Activated T-helper 17 cell treated with anti-CD3 and anti-CD28 coated beads, Interleukin-2, amount 50 U/mL, for 72 hours (primary cell): ENCODE measurements at regions not wholly inside any gene's neighbourhood (a gene's known extent, or its start where the extent isn't known, plus 50 kb on each side); places are given as distances from the start of the nearest gene placed in this dataset.
A peak's percentile ranks its signal among the peaks of the same experiment; 100 is the strongest.
"Not testable (repeated sequence)": the region's sequence is repeated elsewhere in the genome, so short reads cannot be mapped to it uniquely, and the experiment has no call there.

ENCODE experiments used
- ATAC-seq: fragments of 150-1000 bp; cut with Tn5 transposase; replicated peaks from 2 replicates; pipeline ENCODE4 v1.10.0; 2021; ENCODE audit warnings: mild to moderate bottlenecking, moderate library complexity
- H3K27ac Mint-ChIP-seq: one replicate; pipeline ENCODE4 v1.8.0; 2022; ENCODE audit warnings: mixed read lengths
- H3K27me3 Mint-ChIP-seq: one replicate; pipeline ENCODE4 v1.8.0; 2022; ENCODE audit warnings: mixed read lengths
- H3K36me3 Mint-ChIP-seq: one replicate; pipeline ENCODE4 v1.8.0; 2022; ENCODE audit warnings: low read depth, mild to moderate bottlenecking, mixed read lengths
- H3K4me1 Mint-ChIP-seq: one replicate; pipeline ENCODE4 v1.8.0; 2022; ENCODE audit warnings: mixed read lengths
- H3K4me3 Mint-ChIP-seq: one replicate; pipeline ENCODE4 v1.8.0; 2022; ENCODE audit warnings: mild to moderate bottlenecking, mixed read lengths
- H3K9me3 Mint-ChIP-seq: one replicate; pipeline ENCODE4 v1.8.0; 2022; ENCODE audit warnings: mixed read lengths

DNA sequence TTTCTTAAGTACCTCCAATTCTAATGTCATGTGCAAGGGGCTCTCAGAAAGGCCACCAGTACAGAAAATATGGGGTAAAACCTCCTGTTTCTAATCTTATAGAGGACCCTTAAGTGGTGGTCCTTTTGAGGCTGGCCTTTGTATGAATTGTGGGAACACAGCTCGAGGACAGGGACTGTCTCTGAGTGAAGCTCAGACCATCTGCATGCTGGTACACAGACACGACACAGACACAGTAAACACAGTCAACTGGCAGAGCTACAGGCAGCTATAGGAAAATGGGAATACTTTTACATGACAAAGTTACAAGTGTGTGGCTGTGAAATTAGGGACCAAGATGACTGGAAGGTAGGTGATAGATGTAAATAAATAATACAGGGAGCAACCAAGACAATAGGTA lies 143.9 kb upstream of the PREP start:
- Mint-ChIP-seq H3K4me1 (no peaks in the 10 kb centered on the region), H3K27me3 (peaks cover 11% of the 10 kb centered on the region), H3K4me3 (no peak overlapping the region), H3K36me3 (no peaks in the 10 kb centered on the region), H3K27ac (no peak overlapping the region), H3K9me3 (peaks cover 4% of the 10 kb centered on the region)
- no peak for ATAC-seq

DNA sequence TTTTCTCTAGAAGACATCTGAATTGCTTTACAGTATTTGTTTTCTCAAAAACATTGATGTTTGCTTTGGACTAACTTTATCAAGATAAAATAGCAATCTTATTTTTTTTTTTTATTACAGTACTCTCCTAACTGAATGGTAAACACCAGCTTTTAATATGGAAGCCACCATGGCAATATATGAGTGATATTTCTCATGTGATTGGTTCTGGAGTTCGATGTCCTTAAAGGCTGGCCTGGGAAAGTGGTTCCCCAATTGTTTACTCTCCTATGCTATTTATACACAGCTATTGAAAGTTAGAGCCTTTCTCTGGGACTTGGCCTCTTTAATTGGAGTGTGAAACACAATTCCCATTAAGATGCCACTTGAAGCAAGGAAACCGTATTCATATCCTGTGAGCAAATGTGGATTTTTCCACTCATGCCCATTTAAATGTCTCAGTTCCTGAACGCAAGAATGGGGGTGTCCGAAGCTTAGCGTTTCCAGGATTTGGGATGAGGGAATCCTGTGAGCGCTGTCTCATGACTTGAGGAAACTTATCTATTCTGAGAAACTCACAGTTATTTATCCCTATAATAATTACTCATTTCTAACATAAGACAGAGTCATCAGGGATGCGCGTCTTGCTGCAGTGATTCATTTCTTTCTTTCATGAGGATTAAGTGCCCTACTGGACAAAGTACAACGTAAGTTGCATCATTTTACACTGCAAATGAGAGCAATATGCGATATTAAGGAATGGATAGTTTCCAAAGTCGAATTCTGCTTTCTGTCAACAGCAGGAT lies 143.3 kb upstream of the PREP start:
- H3K4me3 Mint-ChIP-seq = no peak overlapping the region

DNA sequence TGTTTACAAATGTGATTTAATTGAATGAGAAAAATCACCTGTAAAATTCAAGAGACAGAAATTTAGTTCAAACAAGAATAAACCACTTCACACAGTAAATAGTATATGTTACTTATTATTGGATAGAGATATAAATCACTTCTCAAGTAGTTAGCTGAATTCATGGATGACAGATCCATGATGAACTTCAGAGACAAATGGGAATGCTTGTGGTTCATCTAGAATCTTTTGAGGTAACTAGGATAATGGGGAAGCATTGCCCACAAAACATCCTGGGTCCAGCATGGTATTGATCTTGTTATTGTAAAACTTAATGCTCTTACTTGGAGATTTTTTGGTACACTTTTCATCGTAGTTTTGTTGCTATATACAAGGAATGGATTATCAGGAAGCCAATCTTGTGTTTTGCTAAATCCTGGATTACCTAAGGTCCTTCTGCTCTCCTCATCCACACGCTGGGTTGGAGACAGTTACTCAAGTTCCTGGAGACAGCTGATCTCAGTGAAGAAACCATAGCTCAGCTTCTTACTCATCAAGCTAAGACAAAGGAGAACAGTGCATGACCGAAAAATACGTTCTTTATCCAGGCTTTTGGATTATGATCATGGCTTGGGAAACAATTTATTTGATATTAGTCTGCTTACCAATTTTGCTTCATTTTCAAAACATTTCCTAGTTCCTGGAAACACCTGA lies 142.5 kb upstream of the PREP start:
- H3K36me3 Mint-ChIP-seq = no peaks in the 10 kb centered on the region
- no peak overlapping the region for H3K4me3 Mint-ChIP-seq
- H3K9me3 Mint-ChIP-seq = peaks cover 4% of the 10 kb centered on the region
- peaks cover 11% of the 10 kb centered on the region for H3K27me3 Mint-ChIP-seq
- ATAC-seq = no peak
- H3K4me1 Mint-ChIP-seq = no peaks in the 10 kb centered on the region
- H3K27ac Mint-ChIP-seq = no peak overlapping the region

More for the DNA sequence above, 143.3 kb upstream of the PREP start:
- peaks cover 11% of the 10 kb centered on the region for H3K27me3 Mint-ChIP-seq
- H3K9me3 Mint-ChIP-seq = peaks cover 4% of the 10 kb centered on the region
- H3K4me1 Mint-ChIP-seq = no peaks in the 10 kb centered on the region
- H3K36me3 Mint-ChIP-seq = no peaks in the 10 kb centered on the region
- peak; percentile 62 for ATAC-seq
- no peak overlapping the region for H3K27ac Mint-ChIP-seq

DNA sequence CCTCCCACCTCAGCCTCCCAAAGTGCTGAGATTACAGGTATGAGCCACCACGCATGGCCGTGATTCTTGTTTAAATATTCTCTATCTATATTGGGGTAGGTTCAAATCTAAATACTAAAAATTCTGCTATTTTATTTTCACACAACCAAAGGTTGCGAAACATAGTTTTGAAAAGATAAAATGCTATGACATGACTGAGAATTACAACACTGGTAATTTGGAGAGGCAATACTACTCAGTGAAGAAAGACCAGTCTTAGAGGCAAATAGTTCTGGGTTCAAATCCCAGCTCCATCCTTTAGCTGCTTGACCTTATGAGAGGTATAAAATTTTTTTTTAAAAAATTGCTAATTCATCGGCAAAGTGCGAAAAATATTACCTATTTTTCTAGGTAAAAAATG lies 137.0 kb upstream of the PREP start:
- Mint-ChIP-seq H3K4me1 (no peaks in the 10 kb centered on the region), H3K27me3 (peaks cover 4% of the 10 kb centered on the region)

DNA sequence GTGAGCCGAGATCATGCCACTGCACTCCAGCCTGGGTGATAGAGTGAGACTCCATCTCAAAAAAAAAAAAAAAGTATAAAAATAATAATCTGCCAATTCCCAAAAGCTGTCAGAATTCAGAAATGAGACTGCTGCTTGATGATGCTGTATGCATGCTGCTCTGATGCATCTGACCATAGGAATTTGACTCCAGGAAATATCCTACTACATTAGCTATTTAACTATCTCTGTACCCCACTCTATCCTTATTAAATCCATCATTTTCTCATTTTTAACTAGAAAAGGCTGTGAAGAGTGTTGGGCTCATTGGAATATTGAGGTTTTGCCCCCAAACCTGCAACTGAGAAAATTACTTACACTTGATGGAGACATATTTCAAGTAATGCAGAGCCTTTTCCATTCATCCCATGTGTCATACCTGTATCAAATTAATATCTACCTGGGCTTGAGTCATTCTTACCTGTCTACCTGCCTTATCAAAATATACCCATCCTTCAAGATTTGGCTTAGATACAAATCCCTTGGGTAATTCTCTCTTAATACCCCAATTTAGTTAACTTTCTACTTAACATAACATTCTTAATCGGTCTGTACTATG lies 135.2 kb upstream of the PREP start:
- H3K27me3 Mint-ChIP-seq = peaks cover 4% of the 10 kb centered on the region
- no peak for ATAC-seq
- H3K4me3 Mint-ChIP-seq = no peak overlapping the region
- no peak overlapping the region for H3K27ac Mint-ChIP-seq
- no peaks in the 10 kb centered on the region for H3K36me3 Mint-ChIP-seq
- H3K4me1 Mint-ChIP-seq = no peaks in the 10 kb centered on the region
- no peaks in the 10 kb centered on the region for H3K9me3 Mint-ChIP-seq

More for the DNA sequence above, 137.0 kb upstream of the PREP start:
- Mint-ChIP-seq H3K9me3 (no peaks in the 10 kb centered on the region), H3K4me3 (no peak overlapping the region), H3K27ac (no peak overlapping the region), H3K36me3 (no peaks in the 10 kb centered on the region)
- no peak for ATAC-seq

DNA sequence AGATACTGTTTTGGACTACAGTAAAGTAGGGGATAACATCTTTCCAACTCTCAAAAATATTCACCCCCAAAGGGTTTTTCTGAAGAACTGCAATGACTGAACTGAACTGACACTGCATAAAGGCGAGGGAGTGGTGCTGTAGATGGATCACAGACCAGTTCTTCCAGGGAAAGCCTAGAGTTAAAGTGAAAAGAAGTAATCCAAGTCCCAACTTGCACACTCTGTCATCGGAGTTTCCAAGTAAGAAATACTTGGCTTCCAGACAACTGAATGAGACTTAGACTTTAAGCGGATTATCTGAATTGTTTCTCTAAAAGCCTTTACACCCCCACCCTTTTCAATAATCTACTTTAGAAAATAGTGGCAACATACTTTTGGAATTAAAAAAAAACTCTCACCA lies 134.1 kb upstream of the PREP start:
- H3K36me3 Mint-ChIP-seq = no peaks in the 10 kb centered on the region
- ATAC-seq = no peak

DNA sequence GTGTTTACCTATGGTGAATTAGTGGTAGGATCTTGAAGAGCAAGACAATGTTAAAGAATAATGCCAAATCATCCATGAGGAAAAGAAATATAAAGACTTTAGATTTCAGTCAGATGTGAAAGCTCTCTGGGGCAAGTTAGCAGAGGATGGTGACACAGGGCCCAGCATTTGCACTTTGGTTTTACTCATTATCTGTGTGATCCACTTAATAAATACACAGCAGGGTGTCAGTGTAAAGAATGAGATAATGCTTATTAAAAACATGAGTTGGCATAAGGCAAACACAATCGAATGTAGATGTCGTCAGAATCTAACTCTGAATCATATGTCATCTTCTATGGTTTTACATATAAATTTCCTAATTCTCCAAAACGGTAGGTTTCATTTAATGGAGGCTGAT lies 130.4 kb upstream of the PREP start:
- Mint-ChIP-seq H3K9me3 (no peaks in the 10 kb centered on the region), H3K36me3 (no peaks in the 10 kb centered on the region), H3K27me3 (peaks cover 10% of the 10 kb centered on the region), H3K27ac (no peak overlapping the region), H3K4me1 (no peaks in the 10 kb centered on the region), H3K4me3 (no peak overlapping the region)
- ATAC-seq = peak; percentile 40

More for the DNA sequence above, 134.1 kb upstream of the PREP start:
- H3K4me1 Mint-ChIP-seq = no peaks in the 10 kb centered on the region
- no peak overlapping the region for H3K4me3 Mint-ChIP-seq
- no peaks in the 10 kb centered on the region for H3K9me3 Mint-ChIP-seq
- H3K27me3 Mint-ChIP-seq = peaks cover 10% of the 10 kb centered on the region
- no peak overlapping the region for H3K27ac Mint-ChIP-seq

DNA sequence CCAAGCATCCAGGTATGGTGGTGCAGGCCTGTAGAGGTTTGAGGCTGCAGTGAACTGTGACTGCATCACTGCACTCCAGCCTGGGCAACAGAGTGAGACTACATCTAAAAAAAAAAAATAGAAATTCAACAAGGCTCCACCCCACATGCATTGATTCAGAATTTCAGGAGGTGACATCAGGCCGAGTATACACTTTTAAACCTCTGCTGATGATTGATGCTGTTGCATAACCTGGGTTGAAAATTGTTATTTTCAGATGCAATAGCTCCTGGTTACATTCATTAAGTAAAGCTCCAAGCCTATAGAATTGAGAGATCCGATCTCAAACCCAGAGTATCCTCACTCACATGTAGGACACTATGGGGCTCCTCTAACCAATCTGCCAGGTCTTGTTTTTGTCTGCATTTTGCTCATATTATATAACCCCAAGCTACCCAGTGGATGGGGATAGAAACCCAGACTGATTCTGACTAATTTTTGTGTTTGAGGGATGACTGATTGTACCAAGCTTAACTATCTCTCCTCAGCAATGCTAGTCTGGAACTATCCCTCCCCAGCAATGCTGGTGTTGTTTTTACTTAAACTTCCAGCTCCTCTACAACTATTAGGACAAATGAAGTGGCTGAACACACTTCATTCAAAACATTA lies 123.5 kb upstream of the PREP start:
- Mint-ChIP-seq H3K36me3 (no peaks in the 10 kb centered on the region), H3K9me3 (no peaks in the 10 kb centered on the region), H3K4me1 (peaks cover 11% of the 10 kb centered on the region), H3K27me3 (no peaks in the 10 kb centered on the region), H3K27ac (no peak overlapping the region), H3K4me3 (no peak overlapping the region)
- peak; percentile 48 for ATAC-seq

DNA sequence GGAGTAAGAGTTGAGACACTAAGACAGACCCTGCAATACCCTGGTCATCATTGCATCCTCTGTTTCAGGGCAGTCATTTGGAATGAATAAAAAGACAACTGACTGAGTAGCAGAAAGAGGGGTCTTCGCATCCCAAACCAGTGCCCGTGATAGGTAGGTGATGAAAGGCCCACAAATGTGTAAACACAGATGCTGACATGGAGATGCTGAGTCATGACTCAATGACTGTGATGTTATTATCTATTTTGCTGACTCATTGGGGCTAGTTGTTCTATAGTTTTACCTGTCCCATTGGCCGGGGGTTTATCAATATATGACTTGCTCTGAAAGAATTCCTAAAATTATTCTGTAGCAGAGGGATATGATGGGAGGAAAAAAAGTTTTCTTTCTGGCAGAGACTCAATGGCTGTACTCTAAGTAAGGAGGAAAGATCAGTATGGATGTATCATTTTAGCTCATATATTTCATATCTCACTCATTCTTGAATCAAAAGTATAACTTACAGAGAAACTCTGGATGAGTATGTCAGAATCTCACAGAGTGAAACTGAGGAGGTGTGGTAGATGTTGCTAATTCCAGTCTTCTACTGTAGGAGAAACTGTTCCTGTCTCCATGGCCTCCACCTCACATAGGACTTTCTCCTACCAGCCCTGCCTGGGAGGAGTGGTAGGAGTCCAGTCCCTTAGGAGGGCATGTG lies 119.9 kb upstream of the PREP start:
- no peak overlapping the region for H3K4me3 Mint-ChIP-seq
- no peaks in the 10 kb centered on the region for H3K36me3 Mint-ChIP-seq
- peak overlapping the region; percentile 8 for H3K27ac Mint-ChIP-seq
- ATAC-seq = peak; percentile 73
- H3K4me1 Mint-ChIP-seq = peaks cover 11% of the 10 kb centered on the region
- H3K9me3 Mint-ChIP-seq = peaks cover 5% of the 10 kb centered on the region
- peaks cover 6% of the 10 kb centered on the region for H3K27me3 Mint-ChIP-seq

DNA sequence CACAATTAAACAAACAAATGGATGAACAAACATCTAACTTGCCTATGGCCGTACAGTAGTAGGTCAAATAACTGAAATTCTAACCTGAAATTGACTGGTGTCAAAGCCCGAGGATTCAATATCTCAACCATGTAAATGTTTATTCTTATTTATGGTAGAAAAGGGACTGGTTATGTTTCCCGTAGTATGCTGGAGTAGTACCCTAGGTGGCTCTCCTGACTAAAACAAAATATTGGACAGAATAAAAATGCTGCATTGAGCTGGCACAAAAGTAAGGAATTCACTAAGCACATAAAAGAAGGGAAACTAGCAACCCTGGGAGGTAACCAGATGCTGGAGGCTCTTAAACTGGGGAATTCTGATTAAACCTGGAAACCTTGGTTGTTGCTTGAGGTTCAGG lies 117.1 kb upstream of the PREP start:
- no peak overlapping the region for H3K27ac Mint-ChIP-seq
- no peak for ATAC-seq
- peaks cover 25% of the 10 kb centered on the region for H3K27me3 Mint-ChIP-seq
- H3K36me3 Mint-ChIP-seq = no peaks in the 10 kb centered on the region
- H3K9me3 Mint-ChIP-seq = peaks cover 5% of the 10 kb centered on the region
- H3K4me1 Mint-ChIP-seq = peaks cover 11% of the 10 kb centered on the region
- no peak overlapping the region for H3K4me3 Mint-ChIP-seq

DNA sequence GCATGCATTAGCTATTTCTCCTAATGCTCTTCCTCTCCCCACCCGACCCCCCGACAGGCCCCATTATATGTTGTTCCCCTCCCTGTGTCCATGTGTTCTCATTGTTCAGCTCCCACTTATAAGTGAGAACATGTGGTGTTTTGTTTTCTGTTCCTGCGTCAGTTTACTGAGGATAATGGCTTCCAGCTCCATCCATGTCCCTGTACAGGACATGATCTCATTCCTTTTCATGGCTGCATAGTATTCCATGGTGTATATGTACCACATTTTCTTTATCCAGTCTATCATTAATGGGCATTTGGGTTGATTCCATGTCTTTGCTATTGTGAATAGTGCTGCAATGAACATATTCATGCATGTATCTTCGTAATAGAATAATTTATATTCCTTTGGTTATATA lies 116.1 kb upstream of the PREP start:
- H3K4me3 Mint-ChIP-seq, H3K4me1 Mint-ChIP-seq, H3K27ac Mint-ChIP-seq, ATAC-seq, H3K9me3 Mint-ChIP-seq, H3K36me3 Mint-ChIP-seq: not testable (repeated sequence)
- peaks cover 25% of the 10 kb centered on the region for H3K27me3 Mint-ChIP-seq

DNA sequence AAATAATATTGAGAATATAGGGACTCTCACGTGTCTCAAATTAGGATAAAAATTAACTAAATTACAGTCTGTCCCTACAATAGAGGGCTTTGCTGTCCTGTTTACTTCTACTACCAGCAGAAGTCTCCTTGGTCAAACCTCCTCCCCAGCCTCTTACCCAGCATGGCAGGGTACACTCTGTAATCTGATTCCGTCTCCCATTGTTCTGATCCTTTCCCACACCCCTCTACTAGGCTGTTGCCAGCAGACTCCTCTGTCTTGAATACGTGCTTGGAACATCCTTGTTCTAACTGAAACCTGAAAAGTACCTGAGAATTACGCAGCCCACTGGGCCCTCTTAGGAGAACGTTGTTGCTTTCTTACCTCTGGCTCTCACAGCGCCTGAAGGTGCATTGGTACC lies 112.2 kb upstream of the PREP start:
- Mint-ChIP-seq H3K4me3 (no peak overlapping the region), H3K27ac (no peak overlapping the region), H3K36me3 (no peaks in the 10 kb centered on the region), H3K4me1 (peaks cover 4% of the 10 kb centered on the region), H3K27me3 (peaks cover 25% of the 10 kb centered on the region), H3K9me3 (peaks cover 5% of the 10 kb centered on the region)
- ATAC-seq = no peak

DNA sequence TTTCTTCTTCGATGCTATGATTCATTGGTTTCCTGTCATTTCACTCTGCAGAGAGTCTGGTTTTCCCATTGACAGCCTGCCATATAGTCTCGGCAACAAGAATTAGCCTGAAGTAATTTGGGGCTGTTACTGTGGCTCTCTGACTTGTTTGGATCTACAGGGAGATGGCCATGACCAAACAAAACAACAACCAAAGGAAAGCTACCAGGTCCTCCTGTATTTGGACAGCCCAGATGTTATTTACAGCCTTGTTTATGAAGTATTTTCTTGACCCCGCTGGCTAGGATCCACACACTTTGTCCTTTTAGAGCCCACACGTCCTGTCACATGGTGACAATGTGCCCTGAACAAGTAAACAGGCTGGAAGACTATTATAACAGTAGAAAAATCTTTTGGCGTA lies 111.4 kb upstream of the PREP start:
- no peak overlapping the region for H3K27ac Mint-ChIP-seq

DNA sequence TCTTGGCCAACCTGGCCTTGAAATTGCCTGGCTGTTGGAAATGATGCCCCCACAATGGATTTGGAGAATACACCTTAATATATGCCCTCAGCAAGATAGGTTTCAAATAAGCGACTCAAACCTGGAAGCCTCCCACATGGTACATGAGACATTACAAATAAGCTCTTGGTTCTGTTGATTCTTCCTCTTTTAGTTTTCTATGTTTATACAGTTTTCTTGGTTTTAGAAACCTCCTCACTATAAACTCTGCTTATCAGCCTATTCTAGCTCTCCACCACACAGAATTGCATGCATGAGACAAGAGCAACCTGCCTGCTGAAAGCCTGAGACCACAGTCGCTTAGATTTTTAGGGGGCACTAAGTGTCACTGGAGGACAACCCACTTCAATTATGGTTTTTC lies 108.8 kb upstream of the PREP start:
- no peaks in the 10 kb centered on the region for H3K9me3 Mint-ChIP-seq
- H3K27me3 Mint-ChIP-seq = peaks cover 13% of the 10 kb centered on the region

More for the DNA sequence above, 111.4 kb upstream of the PREP start:
- Mint-ChIP-seq H3K27me3 (peaks cover 25% of the 10 kb centered on the region), H3K36me3 (no peaks in the 10 kb centered on the region), H3K9me3 (peaks cover 5% of the 10 kb centered on the region), H3K4me1 (peaks cover 4% of the 10 kb centered on the region), H3K4me3 (no peak overlapping the region)
- no peak for ATAC-seq

More for the DNA sequence above, 108.8 kb upstream of the PREP start:
- no peak overlapping the region for H3K4me3 Mint-ChIP-seq
- no peaks in the 10 kb centered on the region for H3K36me3 Mint-ChIP-seq
- no peak overlapping the region for H3K27ac Mint-ChIP-seq
- H3K4me1 Mint-ChIP-seq = peaks cover 4% of the 10 kb centered on the region
- peak; percentile 37 for ATAC-seq
